NCI-H1105 (cell line): ENCODE measurements at regions not wholly inside any gene's neighbourhood (a gene's known extent, or its start where the extent isn't known, plus 50 kb on each side); places are given as distances from the start of the nearest gene placed in this dataset.
"Not testable (repeated sequence)": the region's sequence is repeated elsewhere in the genome, so short reads cannot be mapped to it uniquely, and the experiment has no call there.

Experiments used
- DNase-seq: peaks from one replicate; lab custom pipeline; 2025; lab: John Stamatoyannopoulos, UW

DNA sequence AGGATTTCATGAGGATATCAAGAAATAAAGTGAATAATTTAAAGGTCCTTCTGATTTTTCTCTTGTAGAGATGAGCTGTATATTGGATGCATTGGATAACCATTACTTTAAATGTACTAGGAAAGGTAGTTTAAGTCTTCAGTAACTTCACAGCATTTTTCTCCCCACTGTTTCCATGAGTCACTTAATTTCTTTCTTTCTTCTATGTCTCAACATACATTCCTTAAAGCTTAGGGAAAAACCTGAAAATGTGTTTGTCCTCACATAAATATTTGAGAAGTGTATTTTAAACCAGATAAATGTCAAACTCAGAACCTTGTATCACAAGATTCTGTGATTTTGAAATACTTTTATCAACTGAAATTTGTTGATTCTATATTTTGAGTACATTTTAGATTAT is 1970.2 kb upstream of the FLRT2 start:
- DNase-seq = no peak

DNA sequence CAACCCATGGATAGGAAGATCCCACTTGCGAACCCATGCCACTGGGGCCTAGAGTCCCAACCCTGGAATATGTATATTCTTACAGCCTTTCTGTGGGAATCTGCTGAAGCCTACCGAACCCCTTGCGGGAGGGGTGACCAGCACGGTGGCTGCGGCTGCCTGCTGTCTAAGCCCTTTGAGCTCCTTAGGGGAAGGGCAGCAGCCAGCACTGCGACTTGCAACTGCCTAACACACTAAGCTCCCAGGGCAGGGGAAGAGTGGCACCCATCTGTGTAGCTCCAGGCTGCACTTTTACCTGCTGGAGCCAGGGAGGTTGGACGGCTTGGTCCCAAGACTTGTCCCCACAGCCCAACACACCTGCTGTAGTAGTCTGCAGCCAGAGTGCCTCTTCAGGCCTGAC is 1968.7 kb upstream of the FLRT2 start:
- no peak for DNase-seq

DNA sequence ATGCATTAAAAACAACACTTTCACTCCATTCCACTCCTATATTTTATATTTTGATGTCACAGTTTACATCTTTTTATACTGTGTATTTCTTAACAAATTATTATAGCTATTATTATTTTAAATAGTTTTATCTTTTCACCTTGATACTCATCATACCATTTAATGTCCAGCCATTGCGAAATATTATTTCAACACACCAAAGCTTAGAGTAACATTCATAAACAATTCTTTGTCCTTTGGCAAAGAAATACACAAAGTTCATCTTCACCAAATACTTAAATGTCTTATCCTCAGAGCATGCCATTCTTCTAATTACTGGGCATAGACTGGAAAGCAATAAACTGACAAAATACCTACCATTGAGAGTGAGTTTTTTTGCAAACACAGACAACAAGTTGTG is 1963.4 kb upstream of the FLRT2 start:
- no peak for DNase-seq

DNA sequence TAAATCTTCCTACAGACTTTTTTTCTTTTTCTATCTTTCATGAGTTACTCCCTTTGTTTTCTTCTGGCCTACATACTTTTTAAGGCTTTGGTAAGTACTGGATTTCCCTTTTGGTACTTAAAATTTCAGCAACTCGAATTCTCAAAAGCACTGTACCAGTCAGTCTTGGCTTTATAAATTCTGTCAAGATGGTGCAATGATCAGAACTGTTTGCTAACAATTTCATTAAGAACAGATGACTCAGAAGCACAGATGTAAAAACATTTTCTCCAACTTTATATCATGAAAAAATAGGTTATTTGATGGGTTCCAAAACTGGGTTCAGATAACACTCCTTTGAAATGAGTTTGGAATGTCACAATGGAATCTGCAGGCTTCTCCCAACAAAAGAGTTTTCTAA is 1961.8 kb upstream of the FLRT2 start:
- no peak for DNase-seq

DNA sequence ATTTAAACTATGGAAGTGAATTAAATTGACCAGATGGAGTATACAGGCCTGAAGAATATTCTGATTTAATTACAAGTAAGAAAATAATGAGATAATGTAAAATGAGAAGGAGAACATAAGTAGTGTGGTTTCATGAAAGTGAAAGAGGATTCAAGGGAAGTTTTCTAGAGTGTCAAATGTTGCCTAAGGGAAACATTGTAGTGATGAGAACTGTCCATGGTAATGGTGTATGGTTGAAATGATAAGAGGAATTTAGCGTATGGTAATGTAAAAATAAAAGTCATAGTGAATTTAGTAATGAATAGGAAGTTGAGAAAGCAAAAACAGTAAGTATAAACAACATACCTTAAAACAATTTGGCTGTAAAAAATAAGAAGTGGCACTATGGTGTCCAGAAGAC is 1954.6 kb upstream of the FLRT2 start:
- DNase-seq = no peak

DNA sequence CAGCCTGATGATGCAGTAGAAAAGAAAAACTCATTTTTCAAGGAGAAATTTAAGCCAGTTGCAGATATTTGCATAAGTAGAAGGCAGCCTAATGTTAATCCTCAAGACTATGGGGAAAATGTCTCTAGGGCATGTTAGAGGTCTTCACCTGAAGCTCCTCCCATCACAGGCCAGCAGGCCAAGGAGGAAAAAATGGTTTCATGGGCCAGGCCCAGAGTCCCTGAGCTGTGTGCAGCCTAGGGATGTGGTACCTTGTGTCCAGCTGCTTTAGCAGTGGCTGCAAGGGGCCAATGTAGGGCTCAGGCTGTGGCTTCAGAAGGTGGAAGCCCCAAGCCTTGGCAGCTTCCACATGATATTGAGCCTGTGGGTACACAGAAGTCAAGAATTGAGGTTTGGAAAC is 1946.7 kb upstream of the FLRT2 start:
- no peak for DNase-seq

DNA sequence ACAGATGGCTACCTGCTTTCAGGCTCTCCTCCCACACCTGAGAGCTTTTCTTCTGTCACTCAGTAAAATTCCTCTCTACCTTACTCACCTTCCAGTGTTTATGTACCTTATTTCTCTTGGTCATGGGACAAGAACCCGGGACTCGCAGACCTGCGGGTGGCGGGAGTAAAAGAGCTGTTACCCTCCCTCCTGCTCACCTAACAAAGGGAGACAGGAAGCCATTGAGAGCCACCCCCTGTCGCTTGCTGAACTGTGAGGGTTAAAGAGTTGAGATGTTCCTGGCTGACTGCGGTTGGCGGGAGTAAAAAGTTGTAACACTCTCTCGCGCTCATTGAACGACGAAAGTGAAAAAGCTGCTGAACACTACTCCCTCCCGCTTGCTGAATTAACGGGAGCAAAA is 1935.1 kb upstream of the FLRT2 start:
- DNase-seq = no peak

DNA sequence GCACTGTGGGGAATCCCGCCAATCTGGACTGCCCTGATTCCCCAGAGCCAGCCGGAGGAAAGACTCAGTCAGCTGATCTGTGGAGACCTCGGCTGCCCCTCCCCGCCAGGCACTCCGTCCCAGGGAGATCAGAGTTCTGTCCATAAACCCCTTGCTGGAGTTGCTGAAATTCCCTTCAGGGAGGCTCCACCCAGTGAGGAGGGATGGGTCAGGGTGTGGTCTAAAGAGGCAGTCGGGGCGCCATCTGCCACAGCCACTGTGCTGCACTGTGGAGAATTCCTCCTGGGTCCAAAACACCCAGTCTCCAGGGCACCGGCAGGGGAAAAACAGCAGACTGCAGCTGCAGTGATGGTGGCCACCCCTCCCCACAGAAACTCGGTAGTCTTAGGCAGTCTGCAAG is 1922.3 kb upstream of the FLRT2 start:
- DNase-seq = no peak

DNA sequence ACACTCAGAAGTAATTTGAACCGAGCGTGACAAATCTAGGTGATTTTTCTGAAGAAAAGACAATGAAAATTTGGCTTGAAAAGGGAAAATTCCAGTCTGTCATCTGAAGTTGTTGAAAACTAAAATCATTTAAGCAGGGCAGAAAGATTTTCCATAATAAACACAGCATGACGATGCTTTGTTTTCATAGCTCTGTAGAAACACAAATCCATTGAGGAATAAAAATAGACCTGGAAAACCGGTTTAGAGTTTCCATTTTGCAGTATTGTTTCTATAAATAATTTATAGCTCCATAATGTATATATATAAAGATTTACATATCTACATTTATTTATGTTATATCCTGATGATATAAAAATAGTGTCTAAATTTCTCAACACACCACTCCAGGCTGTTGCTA is 1918.5 kb upstream of the FLRT2 start:
- no peak for DNase-seq

DNA sequence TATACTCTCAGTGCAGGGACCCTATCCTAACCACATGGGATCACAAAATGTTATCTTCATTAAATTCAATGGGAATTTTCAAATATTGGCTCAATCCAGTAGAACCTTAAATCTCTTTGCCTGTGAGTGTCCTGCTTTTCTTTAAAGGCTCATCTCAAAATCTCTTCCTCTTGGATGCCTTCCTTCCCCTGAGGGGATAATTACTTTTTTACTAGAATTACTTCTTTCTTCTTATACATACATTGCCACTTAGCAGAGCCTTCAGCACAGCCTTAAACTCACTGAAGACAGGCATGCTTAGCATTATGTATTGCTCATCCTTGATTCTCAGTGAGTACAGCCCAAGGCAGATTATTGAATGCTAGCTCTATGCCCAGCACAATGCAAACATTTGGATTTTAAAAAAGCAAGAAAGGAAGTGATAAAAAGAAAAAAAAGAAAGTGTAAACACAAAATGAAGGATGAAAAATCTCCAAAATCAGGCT is 1918.0 kb upstream of the FLRT2 start:
- no peak for DNase-seq

DNA sequence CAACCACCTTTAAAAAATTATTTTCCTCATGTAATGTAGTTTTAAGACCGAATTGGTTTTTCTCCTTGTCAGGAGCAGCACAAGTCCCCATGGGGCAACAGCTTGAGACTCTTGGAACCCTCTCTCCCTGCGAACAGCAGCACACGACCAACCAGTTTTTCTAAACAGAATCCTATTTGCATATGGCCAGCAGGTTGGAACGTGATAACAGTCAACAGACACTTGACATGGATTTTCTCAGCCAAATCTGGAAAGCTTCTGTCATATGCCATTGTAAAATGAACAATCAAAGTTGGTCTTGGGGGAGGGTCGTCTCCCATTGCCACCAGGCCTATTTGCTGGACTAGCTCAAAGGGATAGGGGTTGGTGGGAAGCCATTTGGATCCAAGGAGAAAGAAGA is 1915.0 kb upstream of the FLRT2 start:
- no peak for DNase-seq

DNA sequence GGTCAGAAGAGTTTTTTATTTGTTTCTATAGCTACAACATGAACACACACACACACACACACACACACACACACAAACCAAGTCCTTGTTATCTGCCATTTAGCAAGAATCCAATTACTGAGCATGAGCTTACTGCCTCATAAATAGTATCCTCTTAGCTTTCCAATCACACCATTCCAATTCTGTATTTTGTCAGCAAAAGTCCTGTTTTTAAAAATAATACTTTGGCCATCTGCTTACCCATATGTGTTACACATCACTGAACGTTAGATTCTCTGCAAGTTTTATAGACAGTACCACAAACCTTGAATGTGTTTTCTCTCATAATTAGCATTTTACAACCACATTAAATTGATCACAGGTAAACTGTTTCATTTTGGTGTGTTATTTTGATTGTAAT is 1905.4 kb upstream of the FLRT2 start:
- no peak for DNase-seq

DNA sequence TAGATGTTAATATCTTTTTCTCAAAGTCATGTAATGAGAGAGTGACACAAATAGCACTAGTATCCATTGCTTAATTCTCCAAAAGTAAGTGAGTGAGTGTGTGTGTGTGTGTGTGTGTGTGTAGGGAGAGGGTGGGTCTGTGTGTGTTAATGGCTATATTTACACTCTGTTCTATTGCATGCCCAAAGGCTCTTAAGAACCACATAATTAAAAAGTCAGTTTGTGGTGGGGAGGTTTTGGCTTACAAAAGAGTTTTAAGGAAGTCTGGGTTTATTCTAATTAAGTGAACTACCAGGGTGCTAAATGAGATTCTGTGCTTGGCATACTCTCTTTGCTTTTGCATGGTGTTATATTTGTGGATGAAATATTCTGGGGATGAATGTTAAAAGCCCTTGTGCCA is 1897.6 kb upstream of the FLRT2 start:
- peak; percentile 65 for DNase-seq

DNA sequence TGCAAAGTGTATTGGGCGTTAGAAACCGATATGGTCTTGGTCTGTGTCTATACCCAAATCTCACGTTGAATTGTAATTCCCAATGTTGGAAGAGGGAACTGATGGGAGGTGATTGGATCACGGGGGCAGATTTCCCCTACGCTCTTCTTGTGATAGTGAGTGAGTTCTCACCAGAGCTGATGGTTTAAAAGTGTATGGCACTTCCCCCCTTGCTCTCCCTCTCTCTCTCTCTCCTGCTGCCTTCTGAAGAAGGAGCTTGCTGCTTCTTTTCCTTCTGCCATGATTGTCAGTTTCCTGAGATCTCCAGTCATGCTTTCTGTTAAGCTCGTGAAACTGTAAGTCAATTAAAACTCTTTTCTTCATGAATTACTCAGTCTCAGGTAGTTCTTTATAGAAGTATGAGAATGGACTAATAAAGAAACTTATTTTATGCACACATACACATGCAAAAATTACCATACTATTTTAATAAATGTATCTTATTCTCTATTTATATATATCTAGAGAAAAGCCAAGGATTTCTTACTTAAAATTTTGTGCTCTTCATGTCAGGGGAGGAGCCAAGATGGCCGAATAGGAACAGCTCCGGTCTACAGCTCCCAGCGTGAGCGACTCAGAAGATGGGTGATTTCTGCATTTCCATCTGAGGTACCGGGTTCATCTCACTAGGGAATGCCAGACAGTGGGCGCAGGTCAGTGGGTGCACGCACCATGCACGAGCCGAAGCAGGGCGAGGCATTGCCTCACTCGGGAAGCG is 1891.0 kb upstream of the FLRT2 start:
- no peak for DNase-seq

DNA sequence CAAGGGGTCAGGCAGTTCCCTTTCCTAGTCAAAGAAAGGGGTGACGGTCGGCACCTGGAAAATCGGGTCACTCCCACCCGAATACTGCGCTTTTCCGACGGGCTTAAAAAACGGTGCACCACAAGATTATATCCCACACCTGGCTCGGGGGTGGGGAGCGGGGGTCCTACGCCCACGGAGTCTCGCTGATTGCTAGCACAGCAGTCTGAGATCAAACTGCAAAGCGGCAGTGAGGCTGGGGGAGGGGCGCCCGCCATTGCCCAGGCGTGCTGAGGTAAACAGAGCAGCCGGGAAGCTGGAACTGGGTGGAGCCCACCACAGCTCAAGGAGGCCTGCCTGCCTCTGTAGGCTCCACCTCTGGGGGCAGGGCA is 1890.5 kb upstream of the FLRT2 start:
- not testable (repeated sequence) for DNase-seq

DNA sequence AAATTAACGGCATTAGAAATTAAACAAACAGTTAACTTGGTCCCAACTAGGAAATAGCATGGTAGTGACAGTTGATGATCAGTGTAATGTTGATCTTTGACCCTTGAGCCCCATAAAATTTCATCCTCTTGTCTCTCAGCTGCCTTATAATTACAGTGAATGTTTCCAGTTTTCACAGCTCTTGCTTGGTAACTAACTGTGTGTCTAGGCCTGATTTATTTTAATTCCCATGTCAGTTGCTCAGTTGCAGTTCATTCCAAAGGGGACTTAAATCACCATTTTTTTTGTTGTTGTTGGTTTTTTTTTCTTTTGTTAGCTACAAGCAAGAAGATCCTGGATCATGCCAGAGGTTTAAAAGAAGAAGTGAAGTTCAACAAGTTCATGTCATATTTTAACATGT is 1883.7 kb upstream of the FLRT2 start:
- DNase-seq = no peak

DNA sequence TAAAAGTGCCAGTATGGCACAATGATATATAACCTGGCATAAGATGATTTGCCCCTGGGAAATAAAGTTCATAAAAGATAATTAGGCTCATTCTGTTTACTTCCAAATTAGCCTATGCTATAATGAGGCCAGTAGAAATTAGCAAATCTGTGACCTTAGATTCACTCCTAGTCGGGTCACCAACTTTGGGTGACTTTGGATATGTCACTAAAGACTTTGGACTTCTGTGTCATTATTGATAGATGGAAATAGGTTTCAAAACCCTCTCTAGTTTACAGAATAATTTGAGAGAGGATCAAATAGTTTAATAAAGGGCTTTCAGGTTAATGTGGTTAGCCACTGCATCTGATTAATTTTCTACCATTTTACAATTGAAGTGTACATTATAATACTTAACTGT is 1869.3 kb upstream of the FLRT2 start:
- DNase-seq = no peak

DNA sequence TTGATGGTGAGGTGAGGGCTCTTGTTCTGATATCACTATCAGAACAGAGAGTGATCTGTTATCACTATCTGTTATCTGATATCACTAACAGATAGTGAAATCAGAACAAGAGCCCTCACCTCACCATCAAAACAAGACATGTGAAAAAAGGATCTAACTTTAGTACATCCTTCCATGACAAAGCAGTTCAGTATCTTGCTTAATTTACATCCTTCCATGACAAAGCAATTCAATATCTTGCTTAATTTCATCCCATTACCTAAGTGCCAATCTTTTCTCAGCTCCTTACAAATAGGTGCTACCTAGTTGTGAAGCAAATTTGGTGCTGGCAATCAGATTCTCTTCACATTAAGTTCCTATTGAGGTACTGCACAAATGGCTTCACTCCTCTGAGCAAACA is 1865.6 kb upstream of the FLRT2 start:
- DNase-seq = no peak

DNA sequence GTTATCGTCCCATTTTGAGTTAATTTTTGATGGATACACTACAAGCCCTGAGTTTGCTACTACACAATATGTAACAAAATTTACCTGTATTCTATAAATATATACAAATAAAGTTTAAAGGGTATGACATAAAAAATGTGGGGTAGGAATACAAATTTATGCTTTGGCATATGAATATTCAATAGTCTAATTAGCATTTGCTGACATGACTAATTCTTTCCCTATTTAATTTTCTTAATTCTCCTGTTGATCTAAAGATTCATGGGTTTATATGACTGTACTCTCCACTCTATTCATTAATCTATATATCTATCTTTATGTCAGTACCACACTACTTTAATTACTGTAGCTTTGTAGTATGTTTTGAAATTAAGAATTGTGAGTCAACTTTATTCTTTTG is 1840.7 kb upstream of the FLRT2 start:
- no peak for DNase-seq

DNA sequence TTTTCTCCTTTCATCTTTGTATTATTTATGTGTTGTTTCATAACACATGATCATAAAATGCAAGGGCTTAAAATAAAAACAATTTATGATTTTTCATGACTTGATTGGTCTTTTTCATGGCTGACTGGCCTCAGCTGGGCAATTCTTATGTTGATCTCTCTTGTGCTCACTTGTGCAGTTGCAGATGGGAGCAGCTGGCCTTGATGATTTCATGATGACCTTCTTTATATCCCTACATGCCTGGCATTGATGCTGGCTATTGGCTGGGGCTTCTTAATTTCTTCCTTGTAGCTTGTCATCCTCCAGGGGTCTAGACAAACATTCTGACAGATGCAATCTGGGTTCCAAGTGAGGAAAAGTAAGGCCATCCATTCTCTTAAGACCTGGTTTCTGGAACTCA is 1832.8 kb upstream of the FLRT2 start:
- DNase-seq = no peak

DNA sequence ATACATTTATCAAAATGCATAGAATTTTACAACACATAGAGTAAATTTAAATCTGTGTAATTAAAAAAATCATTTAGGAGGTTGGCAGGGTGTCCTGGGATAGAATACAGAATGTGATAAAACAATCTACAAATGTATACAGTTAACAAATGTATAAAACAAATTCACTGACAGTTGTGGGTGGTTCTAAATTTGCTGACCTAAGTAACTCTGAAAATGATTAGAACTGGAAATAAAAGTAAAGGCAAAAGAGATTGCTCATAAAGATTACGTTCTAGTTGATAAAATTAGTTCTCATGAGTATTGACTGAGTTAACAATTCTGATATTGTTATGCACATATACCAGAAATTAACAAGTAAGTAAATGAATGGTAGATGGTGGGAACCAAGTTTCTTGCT is 1827.3 kb upstream of the FLRT2 start:
- DNase-seq = no peak

DNA sequence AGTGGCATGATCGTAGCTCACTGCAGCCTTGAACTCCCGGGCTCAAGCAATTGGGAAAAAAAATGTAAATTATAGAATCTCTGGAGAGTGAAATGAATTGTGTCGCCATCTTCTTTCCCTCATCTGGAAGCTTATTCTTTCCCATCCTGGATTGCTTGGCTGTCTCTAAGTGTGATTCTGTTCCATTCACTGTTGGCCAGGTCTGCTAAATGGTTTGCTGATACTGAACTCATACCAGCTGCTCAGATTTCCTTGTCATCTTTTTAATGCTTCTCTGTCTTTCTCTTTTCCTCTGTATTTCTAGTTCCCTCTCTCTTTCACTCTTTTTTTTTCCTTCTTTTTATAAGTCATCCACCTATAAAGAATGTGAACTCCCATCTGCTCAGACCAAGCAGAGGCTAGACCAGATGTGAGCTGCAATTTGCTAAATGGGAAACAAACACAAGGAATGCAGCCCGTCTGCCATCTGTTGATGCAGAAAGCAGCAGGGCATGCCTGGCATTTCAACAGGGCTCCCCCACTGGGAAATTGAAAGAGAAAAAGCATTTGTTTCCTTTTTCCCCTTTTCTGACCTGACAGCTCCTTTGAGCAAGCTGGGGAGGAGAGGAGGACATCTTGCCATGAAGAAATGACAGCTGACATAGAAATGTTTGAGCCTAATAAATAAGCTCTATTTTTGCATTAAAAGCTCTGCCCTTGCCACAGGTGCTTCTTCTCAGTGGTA is 1823.6 kb upstream of the FLRT2 start:
- no peak for DNase-seq

DNA sequence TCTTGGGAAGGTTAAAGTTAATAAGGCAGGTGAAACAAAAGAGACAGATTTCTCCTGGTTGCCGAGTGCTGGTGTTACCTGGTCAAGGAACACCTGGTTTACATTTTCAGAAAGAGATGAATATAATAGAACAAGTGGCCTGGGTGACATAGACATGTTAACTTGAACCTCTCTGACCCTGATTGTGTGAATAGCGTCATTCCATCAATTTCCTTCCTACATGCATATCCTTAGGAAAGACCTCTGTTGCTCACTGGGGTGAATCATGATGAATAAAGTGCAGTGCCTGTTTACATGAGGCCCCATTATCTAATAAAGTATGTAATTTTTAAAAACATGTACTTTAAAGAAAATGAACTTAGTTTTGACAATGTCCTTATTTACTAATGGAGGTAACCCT is 1822.9 kb upstream of the FLRT2 start:
- no peak for DNase-seq

DNA sequence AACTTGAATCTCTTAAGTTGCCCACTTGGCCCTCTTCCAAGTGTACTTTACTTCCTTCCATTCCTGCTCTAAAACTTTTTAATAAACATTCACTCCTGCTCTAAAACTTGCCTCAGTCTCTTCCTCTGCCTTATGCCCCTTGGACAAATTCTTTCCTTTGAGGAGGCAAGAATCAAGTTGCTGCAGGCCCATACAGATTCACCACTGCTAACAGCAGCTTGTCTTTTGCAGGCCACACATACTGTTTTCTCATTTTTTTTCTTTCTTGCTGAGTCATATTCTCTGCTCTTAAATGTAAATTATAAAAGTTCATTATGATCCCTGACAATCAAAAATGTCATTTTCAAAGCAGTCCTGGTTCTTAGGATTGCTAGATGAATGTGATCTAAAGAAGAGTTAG is 1820.8 kb upstream of the FLRT2 start:
- DNase-seq = no peak
